IPS-18c (cell line): ENCODE measurements at regions not wholly inside any gene's neighbourhood (a gene's known extent, or its start where the extent isn't known, plus 50 kb on each side); places are given as distances from the start of the nearest gene placed in this dataset.

ENCODE experiments used
- H3K4me3 ChIP-seq: 2 replicates; pipeline ENCODE4 v1.7.0; 2013; ENCODE audit warnings: low read depth, mild to moderate bottlenecking, low read length, moderate library complexity; ENCODE audit not compliant: insufficient read depth
- H3K9me3 ChIP-seq: one replicate; pipeline ENCODE4 v1.6.1; 2013; ENCODE audit warnings: mild to moderate bottlenecking, low read length, moderate library complexity; ENCODE audit not compliant: control insufficient read depth, insufficient read depth

DNA sequence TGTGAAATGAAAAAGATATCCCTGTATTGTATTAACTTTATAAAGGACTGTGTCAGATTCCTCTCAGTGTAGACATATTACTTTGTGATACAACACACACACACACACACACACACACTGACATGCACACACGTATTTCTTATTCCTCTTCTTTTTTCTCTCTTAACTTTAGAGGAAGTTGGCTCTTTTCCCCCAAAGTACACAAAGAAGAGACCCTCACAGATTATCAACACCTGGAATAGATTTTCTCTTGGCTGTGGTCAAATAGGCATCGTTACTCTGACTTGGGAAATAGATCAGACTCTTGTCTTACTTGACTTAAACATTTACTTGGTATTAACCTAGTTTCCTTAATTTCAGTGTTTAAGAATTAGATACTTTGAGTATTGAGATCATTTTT, 792.8 kb downstream of the ADGRL2 start:
- Histone ChIP-seq H3K9me3 (no peaks in the 10 kb centered on the region), H3K4me3 (no peak overlapping the region)

DNA sequence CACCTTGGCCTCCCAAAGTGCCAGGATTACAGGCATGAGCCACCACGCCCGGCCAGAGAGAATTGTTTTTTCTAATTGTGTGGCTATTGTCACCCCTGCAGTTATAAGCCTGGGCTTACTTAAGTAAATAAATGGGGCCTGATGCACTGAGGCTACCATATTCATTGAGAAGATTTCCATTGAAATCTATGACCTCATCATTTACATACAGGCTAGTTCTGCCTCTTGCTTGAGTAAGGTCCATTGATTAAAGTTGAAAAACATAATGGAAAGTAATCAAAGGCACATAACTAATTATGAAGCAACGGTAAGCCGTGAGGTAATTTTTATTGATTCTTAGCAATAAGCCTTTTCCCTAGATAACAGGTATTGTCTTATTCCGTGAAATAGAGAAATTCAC, 788.9 kb downstream of the ADGRL2 start:
- Histone ChIP-seq H3K9me3 (no peaks in the 10 kb centered on the region), H3K4me3 (no peak overlapping the region)

DNA sequence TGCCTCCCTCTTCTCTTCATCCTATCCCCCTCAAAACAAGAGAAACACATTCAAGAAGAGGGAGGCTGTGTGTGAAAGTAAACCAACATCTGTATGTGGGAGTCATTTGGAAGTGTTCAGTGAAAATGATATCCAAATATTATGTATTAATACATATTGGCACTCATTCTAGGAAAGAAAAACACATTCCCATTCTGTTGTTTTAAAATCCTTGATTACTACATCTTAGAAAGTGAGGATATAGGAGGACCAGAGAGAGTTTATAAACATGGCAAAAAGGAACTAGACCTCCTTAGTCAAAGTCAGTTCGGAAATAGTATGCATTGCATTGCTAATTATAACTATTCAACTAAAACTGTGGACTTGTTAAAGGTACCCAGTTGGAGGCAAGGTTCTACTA, 786.6 kb downstream of the ADGRL2 start:
- H3K4me3 ChIP-seq = no peak overlapping the region
- H3K9me3 ChIP-seq = no peaks in the 10 kb centered on the region

DNA sequence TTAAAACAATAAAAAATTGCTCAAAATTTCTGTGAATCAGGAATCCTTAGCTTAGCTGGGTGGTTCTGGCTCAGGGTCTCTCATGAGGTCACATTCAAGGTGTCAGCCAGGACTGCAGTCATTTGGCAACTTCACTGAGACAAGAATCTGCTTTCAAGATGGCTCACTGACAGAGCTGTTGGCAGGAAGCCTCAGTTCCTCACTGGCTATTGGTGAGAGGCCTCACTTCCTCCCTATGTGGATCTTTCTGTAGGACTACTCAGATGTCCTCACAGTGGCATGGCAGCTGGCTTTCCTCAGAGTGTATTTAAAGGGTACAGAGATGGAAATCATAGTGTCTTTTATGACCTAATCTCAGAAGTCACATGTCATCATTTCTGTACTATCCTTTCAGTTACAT, 785.7 kb downstream of the ADGRL2 start:
- Histone ChIP-seq H3K9me3 (no peaks in the 10 kb centered on the region), H3K4me3 (no peak overlapping the region)

DNA sequence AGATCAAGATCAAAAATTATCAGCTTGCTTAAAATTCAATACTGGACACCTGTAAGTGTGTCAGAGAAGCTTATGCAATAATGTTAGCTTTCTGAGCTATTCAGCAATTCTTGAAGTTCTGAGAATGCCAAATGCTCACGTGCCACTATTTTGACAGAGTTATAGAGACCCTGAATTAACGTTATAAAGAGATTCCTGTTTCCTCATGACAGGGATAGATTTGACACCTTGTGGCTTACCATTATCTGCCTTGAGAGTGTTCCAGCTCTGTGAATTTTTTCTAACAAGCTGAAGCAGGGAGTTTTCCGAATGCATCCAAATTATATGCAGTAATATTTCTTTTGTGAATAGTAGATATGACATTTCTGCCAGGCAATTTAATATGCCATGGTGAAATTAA, 781.6 kb downstream of the ADGRL2 start:
- no peak overlapping the region for H3K4me3 ChIP-seq
- no peaks in the 10 kb centered on the region for H3K9me3 ChIP-seq

DNA sequence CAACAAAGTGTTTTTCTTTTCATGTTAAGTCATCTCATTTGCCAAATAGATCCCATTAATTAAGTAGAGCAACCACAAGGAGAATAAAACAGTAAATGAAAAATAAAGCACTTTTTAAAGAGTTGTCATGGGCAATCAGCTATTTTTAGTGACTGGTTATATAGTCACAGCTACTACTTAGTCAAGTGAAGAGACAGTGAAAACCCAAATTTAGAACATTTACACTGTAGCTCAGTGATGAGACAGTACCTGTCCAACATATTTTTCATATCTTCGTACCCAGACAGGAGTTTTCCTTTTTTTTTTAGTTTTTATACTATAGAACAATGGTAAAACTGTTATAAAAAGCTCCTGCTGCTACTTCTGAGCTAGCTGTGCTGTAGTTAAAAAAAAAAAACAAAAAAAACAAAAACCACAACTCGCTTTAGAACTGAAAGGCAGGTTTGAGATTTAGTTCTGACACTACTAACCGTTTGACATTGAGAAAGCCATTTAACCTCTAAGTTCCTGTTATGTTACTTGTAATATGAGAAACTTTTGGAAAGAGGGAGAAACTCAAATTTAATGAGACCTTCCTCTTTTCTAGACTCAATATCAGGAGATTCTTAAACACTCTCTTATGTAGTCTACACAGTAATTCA, 777.5 kb downstream of the ADGRL2 start:
- H3K4me3 ChIP-seq = no peak overlapping the region
- no peaks in the 10 kb centered on the region for H3K9me3 ChIP-seq

DNA sequence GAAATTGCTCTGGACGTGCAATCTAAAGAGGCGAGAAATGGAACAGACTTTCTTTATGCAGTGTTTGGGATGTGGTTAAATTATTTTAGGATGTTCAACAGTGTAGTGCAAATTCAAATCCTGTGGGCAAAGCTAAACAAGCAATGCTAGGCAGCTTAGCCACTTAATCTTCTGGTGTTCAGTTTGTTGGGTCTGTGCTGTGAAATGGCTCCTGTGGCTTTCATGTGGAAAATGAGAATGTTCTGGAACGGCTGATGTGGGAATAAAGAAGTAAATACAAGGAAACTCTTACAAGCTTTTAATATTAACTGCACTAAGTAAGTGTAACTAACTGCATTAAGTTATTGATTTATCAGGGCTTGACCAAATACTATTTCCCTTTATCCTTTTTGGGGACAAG, 766.6 kb downstream of the ADGRL2 start:
- no peak overlapping the region for H3K4me3 ChIP-seq
- H3K9me3 ChIP-seq = no peaks in the 10 kb centered on the region

DNA sequence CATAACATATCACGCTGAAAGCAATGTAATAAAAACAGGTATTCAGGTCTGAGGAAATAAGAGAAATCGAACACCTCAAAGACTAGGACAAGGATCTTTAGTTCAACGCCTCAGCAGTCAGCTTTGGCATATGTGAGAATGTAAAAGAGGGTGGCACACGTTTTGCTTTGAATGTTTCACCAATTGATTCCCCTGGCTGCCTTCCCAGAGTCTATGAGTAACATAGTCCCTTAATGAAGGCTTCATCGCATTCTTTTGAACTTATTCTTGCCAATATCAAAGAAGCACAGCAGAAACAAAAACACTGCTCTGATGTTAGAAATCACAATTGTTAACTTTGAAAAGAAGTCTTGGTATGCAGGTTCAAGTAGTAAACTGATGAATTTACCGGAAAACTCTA, 764.8 kb downstream of the ADGRL2 start:
- no peak overlapping the region for H3K4me3 ChIP-seq
- no peaks in the 10 kb centered on the region for H3K9me3 ChIP-seq

DNA sequence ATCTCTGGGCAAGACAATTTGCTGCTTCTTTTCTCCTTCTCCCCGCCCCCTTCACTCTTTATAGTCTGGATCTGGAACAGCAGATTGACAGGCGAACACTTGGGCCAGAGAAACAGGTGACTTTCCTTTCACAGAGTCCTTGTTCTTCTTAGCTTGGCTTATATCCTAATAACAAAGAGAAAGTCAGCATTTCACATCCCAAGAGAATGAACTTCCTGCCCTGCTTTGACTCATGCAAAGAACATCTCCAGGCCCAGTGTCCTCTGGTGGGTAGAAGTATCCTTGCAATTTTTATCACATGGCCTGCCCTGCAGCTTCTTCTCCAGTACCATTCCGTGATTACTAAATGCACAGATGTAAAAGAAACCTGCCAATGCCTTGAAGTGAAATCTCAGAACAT, 764.4 kb downstream of the ADGRL2 start:
- no peaks in the 10 kb centered on the region for H3K9me3 ChIP-seq
- no peak overlapping the region for H3K4me3 ChIP-seq

DNA sequence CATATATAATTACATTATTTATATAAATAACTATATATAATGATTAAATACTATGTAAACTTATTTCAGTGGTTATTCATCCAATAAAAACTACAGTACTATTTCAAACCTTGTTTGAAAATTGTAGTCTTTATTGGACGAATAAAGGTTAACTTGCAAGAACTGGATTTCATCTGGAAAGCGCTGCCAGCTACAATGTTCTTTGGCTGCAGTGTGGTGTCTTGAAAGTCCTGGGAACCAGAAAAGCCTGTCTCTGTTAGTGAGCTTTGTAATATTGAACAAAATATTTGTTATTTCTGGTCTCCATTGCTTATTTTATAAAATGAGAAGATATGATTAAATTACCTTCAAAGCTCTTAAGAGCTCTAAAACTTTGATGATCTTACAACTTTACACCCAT, 763.6 kb downstream of the ADGRL2 start:
- no peaks in the 10 kb centered on the region for H3K9me3 ChIP-seq
- H3K4me3 ChIP-seq = no peak overlapping the region

DNA sequence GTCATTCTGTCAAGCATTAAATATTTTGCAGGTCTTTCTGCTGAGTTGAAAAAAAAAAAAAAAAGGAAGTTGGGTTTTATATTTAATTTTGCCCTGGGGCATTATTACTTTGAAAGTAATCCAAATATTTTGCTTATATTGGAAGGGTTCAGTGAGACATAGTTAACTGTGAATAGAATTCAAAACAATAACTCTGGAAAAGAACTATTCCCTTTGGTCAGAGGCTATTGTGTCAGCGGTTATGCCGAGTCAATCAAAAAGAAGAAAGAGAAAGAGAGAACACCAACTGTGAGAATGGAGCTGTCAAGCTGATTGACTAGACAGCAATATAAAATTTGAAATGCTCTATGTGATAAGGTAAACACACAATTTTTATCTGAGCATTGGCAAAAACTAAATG, 761.7 kb downstream of the ADGRL2 start:
- Histone ChIP-seq H3K4me3 (no peak overlapping the region), H3K9me3 (no peaks in the 10 kb centered on the region)

DNA sequence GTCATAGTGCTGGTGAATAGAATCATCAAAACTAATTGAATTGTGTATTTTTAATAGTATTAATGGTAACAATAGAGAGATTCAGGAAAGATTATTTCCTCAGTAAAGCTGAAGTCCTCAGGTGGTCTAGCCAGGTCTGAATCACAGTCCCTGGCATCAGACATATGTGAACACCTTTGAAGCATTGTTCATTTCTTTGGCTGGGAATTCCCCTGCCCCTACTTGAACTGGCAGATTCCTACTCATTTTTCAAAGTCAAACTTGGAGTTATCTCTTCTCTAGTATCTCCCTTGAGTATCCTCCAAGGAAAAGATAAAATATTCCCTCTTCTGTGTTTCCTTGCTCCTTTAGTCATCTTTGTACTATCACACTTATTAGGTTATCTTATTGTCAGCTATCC, 759.8 kb downstream of the ADGRL2 start:
- Histone ChIP-seq H3K9me3 (no peaks in the 10 kb centered on the region), H3K4me3 (no peak overlapping the region)

DNA sequence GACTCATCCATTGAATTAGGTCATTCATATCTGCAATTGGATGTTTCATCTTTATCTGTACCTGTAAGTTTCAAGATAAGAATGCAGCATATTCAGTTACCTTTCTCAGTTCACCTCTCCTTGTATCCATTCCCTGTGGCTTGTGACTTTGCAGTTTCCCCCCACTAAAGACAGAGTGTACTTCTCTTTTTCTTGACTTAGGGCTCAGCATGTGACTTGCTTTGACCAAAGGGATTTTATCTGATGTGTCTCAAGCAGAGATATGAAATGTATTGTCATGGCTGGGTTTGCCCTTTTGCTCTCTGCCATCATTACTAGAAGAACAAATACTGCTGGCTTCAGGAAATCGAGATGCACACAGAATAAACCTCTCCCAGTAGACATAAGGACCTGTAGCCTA, 754.8 kb downstream of the ADGRL2 start:
- H3K9me3 ChIP-seq = no peaks in the 10 kb centered on the region
- H3K4me3 ChIP-seq = no peak overlapping the region

DNA sequence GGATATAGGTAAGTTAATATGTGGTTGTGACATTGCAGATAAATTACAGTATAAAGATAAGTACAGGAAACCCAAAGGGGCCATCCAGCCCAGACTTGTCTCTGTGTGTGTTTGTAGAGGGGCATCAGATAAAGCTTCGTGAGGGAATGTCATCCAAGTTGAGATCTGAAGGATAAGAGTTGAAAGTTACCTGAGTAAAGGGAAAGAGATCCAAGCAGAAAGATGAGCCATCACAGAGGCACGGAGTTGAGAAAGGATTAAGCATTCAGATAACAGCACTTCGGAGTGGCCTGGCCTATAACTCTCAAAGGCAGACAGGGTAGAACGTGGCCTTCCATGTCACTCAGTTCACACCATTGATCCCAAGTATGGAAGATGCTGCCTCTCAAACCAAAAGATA, 749.1 kb downstream of the ADGRL2 start:
- Histone ChIP-seq H3K9me3 (no peaks in the 10 kb centered on the region), H3K4me3 (no peak overlapping the region)

DNA sequence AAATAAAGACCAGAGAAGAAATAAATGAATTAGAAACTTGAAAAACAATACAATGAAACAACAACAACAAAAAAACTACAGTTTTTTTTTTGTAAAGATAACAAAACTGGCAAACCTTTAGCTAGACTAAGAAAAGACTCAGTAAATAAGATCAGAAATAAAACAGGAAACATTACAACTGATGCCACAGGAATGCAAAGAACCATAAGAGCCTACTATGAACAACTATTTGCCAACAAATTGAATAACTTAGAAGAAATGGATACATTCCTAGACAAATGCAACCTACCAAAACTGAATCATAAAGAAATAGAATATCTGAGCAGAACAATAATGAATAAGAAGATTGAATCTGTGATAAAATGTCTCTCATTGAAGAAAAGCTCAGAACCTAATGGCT, 742.0 kb downstream of the ADGRL2 start:
- no peaks in the 10 kb centered on the region for H3K9me3 ChIP-seq
- no peak overlapping the region for H3K4me3 ChIP-seq

DNA sequence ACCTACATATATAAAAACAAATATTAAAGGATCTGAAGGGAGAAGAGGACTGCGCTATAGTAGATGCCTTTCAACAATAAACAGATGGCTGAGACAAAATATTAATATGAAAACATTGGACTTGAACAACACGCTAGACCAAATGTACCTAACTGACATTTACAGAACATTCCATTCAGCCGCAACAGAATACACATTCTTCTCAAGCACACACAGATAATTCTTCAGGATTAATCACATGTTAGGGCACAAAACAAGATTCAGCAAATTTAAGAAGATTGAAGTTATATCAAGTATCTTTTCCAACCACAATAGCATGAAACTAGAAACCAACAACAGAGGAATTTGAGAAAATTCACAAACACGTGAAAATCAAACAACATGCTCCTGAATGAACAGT, 741.4 kb downstream of the ADGRL2 start:
- Histone ChIP-seq H3K9me3 (no peaks in the 10 kb centered on the region), H3K4me3 (no peak overlapping the region)

DNA sequence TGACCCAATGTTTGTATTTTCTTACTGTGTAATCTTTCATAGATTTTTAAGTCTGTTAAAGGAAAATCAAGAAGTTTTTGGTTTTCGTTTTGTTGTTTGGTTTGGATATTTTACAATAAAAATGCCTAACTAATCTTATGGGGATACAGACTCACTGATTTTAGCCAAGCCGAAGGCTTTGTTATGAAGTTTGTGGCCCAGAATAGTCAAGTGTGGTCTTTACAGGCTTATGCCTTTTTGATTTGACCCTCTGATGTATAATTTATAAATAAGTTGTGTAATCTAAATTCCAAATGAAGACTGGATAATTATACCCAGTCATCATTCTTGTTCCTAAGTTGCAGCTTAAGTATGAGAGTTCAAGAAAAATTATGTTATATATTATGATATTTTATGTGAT, 739.3 kb downstream of the ADGRL2 start:
- Histone ChIP-seq H3K4me3 (no peak overlapping the region), H3K9me3 (no peaks in the 10 kb centered on the region)

DNA sequence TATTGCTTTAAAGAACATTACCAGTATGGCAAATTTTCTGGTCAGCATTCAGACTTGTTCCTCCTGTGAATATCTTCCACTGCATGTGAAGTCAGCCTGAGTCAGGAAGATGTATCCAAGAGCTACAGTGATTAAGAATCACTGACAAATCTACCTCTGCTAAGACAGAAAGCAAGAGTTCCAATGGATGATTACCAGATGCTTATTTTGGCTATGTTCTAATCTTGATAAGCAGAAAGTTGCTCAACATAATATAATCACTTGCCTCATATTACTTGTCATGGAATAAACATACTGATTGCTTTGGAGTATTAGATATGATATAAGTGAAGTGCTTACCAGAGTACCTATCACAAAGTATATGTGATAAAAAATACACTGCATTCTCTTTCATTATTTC, 738.1 kb downstream of the ADGRL2 start:
- H3K4me3 ChIP-seq = no peak overlapping the region
- no peaks in the 10 kb centered on the region for H3K9me3 ChIP-seq

DNA sequence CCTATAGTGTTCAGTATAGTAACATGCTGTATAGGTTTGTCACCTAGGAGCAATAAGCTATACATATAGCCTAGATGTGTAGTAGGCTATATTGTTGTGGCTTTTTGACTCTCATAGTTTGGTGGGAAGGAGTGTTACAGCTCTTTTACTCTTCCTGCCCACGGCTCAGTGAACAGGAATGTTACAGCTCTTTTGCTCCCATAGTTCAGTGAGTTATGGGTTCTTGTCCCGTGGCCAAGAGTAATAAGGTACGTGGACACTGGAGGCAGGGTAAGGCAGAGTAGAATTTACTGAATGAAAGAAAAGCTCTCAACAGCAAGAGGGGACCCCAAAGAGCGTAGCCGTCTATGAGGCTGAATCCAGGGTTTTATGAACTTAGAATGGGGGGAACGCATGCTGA, 734.3 kb downstream of the ADGRL2 start:
- Histone ChIP-seq H3K9me3 (no peaks in the 10 kb centered on the region), H3K4me3 (no peak overlapping the region)
